Glutamatergic neuron (in vitro differentiated cells): ENCODE measurements at regions not wholly inside any gene's neighbourhood (a gene's known extent, or its start where the extent isn't known, plus 50 kb on each side); places are given as distances from the start of the nearest gene placed in this dataset.

ENCODE experiments used
- DNase-seq: peaks from one replicate; pipeline ENCODE4 v3.0.0; 2022
- H3K27ac Mint-ChIP-seq: one replicate; pipeline ENCODE4 v1.8.0; 2020; ENCODE audit warnings: mild to moderate bottlenecking, mixed read lengths, inconsistent platforms; ENCODE audit not compliant: unreplicated experiment
- H3K27me3 Mint-ChIP-seq: one replicate; pipeline ENCODE4 v1.8.0; 2020; ENCODE audit warnings: mild to moderate bottlenecking, moderate library complexity, mixed read lengths, inconsistent platforms; ENCODE audit not compliant: unreplicated experiment
- H3K36me3 Mint-ChIP-seq: one replicate; pipeline ENCODE4 v1.8.0; 2020; ENCODE audit warnings: mild to moderate bottlenecking, mixed read lengths, inconsistent platforms; ENCODE audit not compliant: unreplicated experiment
- H3K4me1 Mint-ChIP-seq: one replicate; pipeline ENCODE4 v1.8.0; 2020; ENCODE audit warnings: mild to moderate bottlenecking, low read depth, mixed read lengths, inconsistent platforms; ENCODE audit not compliant: unreplicated experiment
- H3K4me3 Mint-ChIP-seq: one replicate; pipeline ENCODE4 v1.8.0; 2020; ENCODE audit warnings: mild to moderate bottlenecking, mixed read lengths, inconsistent platforms; ENCODE audit not compliant: unreplicated experiment
- H3K9me3 Mint-ChIP-seq: one replicate; pipeline ENCODE4 v1.8.0; 2020; ENCODE audit warnings: mild to moderate bottlenecking, moderate library complexity, mixed read lengths, inconsistent platforms; ENCODE audit not compliant: unreplicated experiment
- CTCF ChIP-seq: fragments of 200-600 bp; sonication (generic); IDR thresholded peaks from one replicate; pipeline ENCODE4 v1.5.0; 2021; ENCODE audit not compliant: partially characterized antibody, unreplicated experiment

DNA sequence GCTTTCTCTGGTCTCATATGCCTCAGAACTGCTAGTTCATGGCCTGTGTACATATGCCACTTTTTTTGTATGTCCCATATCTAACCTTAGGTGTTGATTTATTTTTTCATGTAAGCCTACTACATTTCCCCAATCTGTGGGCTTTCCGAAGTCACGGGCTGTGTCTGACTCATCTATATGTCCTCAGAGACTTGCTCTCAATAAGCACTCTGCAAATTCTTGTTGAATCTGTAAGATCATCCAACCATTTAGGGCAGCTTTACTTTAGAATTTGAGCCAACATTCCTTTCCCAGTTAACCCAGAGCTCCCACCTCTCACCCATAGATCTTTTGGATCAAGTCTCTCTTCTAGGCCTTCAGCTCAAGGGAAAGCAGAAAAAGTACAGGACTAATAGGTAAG, 263.4 kb downstream of the SEC61B start:
- Mint-ChIP-seq H3K27ac (no peak overlapping the region), H3K4me1 (peaks cover 24% of the 10 kb centered on the region), H3K9me3 (no peaks in the 10 kb centered on the region), H3K27me3 (no peaks in the 10 kb centered on the region), H3K4me3 (no peak overlapping the region), H3K36me3 (no peaks in the 10 kb centered on the region)
- no peak for TF ChIP-seq CTCF
- no peak for DNase-seq

DNA sequence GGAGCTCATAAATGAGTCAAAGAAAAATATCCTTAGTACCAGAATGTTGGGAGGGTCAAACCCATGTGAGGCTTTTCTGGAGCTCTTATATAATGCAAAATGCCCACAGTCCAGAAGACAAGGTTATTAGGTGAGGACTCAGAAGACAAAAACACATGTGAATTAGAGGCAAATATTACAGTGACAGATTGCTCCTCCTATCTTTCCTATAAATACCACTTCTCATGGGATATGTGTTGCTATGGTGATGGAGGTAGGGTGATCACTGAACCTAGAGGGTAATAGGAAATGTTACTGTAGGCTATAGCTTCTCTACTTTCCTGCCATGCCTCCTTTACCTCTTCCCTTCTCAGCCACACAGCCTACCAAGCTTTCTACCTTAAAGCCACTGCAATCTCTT, 264.6 kb downstream of the SEC61B start:
- TF ChIP-seq CTCF: no peak
- H3K27me3 Mint-ChIP-seq: no peaks in the 10 kb centered on the region
- peak overlapping the region; percentile 71 for H3K4me3 Mint-ChIP-seq
- peaks cover 24% of the 10 kb centered on the region for H3K4me1 Mint-ChIP-seq
- no peak for DNase-seq
- H3K9me3 Mint-ChIP-seq: peaks cover 1% of the 10 kb centered on the region
- peak overlapping the region; percentile 66 for H3K27ac Mint-ChIP-seq
- H3K36me3 Mint-ChIP-seq: no peaks in the 10 kb centered on the region

DNA sequence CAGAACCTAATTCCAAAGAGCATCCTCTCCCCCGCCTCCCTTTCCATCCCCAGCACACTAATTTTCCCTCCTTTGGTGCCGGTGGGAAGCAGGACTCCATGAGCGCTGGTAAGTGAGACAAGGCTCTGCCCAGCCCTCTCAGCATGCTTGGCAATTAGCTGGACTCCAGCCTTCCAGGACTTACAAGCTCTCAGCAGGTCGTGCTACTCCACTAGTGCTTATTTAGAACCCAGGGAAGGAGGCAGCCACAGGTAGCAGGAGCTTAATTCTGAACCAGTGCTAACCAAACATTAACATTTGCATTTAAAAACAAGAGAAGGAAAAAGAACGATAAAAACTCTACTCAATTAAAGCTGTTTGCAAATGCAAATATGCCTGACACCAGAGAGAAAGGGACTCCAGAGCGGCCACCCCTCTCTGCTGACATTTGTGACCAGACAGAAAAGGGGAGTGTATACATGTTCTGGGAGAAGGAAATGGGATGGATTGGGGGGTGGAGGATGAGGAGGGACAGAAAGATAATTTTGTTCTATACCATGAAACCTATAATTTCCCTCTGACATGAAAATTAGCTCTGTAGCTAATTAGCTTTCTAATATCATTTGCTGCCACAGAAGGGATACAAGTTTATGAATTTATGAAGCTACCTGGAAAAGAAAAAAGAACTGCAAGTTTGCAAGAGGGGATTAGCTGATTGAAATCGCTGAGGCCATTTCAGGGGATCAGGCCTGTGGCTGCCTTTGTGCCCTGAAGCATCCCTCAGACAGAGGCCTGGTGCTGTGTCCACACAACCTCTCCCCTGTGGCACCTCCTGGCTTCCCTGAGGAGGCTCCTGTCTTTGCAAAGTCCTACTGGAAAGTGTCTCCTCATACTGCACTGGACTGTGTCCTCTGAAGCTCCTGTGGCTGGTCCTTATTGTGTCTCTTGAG, 266.3 kb downstream of the SEC61B start:
- Mint-ChIP-seq H3K4me3 (no peak overlapping the region), H3K9me3 (peaks cover 1% of the 10 kb centered on the region), H3K27me3 (no peaks in the 10 kb centered on the region), H3K4me1 (peaks cover 24% of the 10 kb centered on the region), H3K36me3 (no peaks in the 10 kb centered on the region), H3K27ac (no peak overlapping the region)
- no peak for TF ChIP-seq CTCF
- no peak for DNase-seq

DNA sequence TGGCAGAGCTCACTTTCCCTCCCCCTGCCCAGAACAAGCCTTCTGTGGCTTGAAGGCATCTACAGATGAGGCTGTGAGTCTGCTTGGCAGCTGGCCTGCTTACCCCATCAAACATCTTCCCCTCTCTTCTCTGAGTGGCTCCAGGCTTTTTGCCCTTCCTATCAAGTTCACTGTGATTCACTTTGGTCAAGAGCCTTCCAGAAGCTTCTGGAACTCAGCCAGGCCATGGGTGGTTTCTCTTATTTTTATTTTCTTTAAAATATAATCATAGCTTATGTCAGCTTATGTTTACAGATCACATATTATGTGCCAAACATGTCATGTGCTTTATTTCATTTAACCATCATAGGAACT, 267.0 kb downstream of the SEC61B start:
- TF ChIP-seq CTCF: no peak
- no peak overlapping the region for H3K4me3 Mint-ChIP-seq
- no peaks in the 10 kb centered on the region for H3K27me3 Mint-ChIP-seq
- peaks cover 24% of the 10 kb centered on the region for H3K4me1 Mint-ChIP-seq
- H3K36me3 Mint-ChIP-seq: no peaks in the 10 kb centered on the region
- peaks cover 1% of the 10 kb centered on the region for H3K9me3 Mint-ChIP-seq
- H3K27ac Mint-ChIP-seq: no peak overlapping the region
- no peak for DNase-seq

- TF ChIP-seq CTCF: no peak
- Mint-ChIP-seq H3K4me1 (peaks cover 24% of the 10 kb centered on the region), H3K27me3 (no peaks in the 10 kb centered on the region), H3K36me3 (no peaks in the 10 kb centered on the region), H3K27ac (no peak overlapping the region), H3K4me3 (no peak overlapping the region), H3K9me3 (peaks cover 1% of the 10 kb centered on the region)
- DNase-seq: no peak
Observed at GRCh38 chr9:99490729-99491128, 268.6 kb downstream of the SEC61B start.
